Embryonic facial prominence (tissue), 1 donor: ENCODE measurements at regions not wholly inside any gene's neighbourhood (a gene's known extent, or its start where the extent isn't known, plus 50 kb on each side); places are given as distances from the start of the nearest gene placed in this dataset.
A peak's percentile ranks its signal among the peaks of the same experiment; 100 is the strongest.
"Not testable (repeated sequence)": the region's sequence is repeated elsewhere in the genome, so short reads cannot be mapped to it uniquely, and the experiment has no call there.

Experiments
- DNase-seq: peaks from one replicate; pipeline ENCODE4 v3.0.0-alpha.2; 2016; ENCODE audit errors: extremely low spot score

DNA sequence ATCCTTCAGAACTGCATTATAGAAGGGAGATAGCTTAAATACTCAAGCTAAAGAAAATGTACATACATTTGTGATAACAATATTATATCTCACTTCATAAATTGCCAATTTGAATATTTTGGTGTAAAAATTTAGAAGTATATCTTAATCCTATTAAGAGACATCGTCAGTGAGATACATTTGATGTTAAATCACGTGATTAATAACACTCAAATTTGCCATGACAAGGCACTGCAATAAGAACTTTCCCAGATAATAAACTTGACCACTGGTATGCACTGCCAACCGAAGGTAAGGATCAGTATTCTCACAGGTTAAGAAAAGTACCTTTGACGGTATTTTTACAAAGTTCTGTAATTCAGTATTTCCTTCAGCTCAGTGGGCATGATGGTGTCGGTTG is 764.7 kb upstream of the FRG1 start:
- DNase-seq: no peak

DNA sequence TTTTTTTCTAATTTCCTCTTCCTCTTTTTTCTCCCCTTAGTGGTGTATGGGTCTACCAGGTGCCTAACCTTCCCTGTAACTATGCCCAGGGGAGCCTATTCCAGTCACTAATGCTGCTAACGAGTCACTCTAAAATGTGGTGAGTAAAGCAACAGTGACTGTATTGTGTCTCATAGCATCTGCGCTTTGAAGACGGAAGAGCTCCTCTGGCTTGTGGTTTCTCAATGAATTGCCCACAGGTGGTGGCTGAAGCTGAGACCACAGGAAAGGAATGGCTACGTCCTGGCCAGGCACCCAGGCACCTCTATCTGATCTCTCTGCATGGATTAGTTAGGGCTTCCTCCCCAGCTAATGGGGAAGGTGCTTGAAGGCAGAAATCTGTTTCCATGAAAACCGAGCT is 763.5 kb upstream of the FRG1 start:
- DNase-seq: no peak

DNA sequence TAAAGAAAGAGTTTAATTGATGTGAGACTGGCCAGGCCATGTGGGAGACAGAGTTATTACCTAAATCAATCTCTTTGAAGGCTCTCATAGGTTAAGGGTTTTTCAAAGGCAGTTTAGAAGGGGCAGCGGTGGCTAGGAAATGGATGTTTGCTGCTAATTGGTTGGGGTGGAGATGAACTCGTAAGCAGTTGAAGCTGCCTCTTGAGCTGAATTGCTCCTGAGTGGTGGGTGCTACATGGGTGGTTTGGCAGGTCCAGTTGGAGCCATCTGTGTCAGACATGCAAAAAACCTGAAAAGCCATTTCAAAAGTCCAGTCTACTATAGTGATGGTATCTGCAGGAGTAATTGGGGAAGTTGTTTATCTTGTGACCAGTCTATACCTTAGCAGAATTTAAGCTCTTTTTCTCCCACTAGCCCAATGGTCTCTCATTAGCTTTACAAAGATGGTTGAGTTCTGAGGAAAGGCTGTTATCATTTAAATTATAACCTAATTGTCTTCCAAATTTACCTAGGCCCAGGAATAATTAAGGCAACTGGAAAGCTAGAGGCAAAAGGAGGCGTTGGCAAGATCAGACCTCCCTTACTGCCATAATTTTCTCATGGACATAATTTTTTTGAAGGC is 762.4 kb upstream of the FRG1 start:
- no peak for DNase-seq

DNA sequence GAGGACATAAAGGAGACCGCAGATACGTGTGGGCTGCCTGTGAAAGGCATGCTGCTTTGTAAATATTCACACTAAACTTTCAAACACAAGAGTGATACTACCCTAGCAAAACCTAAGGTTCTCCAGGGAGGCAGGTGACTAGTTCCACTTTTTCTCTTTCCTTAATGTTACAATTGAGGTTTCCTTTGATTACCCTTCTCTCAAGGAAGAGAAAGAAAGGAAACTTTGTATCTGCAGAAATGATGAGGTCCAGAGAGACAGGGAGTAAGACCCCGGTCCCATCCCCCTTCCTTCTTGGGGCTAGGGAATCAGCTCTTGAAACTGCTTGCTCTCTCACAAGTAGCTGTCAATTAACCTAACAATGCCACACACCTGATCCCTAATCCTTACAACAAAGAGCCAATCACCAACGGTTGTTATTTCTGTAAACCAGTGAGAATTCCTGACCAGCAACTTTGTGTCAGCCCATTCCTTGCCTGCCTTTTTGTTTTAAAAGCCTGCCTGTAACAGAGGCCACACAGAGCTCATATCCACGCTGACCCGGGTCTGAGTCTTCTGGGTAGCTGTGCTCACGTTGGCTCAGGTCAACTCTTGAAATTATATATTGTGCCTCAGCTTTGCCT is 754.8 kb upstream of the FRG1 start:
- DNase-seq: no peak

DNA sequence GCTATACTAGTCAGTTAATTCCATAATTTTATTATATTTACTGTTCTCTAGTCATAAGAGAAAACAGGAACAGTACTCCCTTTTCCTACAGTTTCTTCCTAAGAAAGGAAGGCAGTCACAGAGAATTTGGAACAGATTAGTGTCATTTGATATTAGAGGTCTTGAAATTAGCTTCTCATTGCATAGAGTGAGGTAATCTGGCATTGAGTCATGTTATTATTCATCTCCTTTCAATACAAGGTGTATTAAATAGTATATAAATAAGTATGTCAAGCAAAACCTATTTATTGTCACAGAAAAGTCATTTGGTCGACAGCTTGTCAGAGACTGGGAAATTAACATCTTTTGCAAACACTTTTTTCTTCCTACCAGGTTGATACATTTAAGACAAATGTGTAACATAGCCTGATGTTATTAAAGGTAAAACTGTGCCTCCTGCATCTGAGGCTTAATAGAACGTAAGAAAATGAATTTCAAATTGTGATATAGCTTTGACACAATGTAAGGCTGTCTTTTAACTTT is 753.1 kb upstream of the FRG1 start:
- no peak for DNase-seq

DNA sequence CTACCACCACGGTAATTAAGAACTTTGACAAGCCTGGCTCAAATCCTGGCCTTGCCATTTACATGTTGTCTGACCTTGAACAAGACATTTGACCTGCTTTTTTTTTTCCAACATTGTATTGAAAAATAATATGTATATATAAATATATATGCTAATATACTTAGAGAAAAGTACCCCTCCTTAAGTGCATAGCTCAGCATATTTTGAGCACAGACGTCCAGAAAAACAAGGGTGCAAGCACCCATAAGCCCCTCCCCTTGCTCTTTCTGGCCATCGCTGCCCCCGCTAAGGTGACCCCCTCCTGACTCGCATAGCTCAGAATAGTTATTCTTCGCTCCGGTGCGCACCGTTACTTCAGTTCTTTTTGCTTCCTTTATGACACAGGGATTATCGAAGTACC is 742.0 kb upstream of the FRG1 start:
- no peak for DNase-seq

DNA sequence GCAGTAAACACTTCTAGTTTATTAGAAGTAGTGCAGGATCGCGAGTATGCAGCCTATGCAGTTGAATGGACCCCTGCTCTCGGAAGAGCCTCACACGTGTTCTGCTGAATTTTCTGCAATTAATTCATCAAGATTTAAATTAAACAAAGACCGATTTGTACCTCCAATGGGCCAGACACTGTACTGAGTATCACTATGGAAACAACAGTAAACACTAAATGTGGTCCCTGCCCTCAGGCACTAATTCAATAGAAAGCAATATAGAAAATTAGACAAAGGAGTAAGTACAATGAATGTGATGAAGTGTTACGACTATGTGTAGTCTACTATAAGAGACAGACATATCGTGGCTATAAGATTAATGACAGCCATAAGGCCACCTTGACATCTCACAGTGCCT is 740.3 kb upstream of the FRG1 start:
- DNase-seq: no peak

DNA sequence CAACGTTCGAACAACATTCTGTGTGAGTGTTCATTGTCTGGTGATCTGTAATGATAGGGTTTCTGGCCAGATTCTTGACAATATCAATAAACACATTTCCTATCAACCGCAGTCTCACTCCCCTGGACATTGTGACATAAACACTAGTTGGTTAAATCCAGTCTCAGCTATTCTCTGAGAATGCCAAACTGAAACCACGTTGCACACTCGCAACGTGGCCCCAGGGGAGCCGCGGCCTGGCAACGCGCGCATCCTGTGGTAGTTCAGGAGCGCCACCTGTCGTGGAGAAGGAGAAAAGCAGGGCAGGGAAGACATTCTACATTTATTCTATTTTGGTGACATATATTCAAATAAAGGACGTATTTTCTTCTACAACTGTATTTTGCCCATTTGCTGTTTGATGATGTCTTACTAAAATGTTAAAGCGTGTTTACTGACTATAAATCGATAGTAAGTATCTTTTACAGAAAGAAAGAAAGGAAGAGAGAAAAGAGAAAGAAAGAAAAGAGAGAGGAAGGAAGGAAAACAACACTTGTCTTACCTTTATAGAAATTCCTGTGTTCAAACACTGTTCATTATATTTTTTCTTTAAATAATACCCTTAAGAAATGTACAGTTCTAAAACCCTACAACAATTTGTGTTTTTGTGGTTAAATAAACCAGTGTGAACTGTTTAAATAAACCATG is 738.3 kb upstream of the FRG1 start:
- peak; percentile 75 for DNase-seq

DNA sequence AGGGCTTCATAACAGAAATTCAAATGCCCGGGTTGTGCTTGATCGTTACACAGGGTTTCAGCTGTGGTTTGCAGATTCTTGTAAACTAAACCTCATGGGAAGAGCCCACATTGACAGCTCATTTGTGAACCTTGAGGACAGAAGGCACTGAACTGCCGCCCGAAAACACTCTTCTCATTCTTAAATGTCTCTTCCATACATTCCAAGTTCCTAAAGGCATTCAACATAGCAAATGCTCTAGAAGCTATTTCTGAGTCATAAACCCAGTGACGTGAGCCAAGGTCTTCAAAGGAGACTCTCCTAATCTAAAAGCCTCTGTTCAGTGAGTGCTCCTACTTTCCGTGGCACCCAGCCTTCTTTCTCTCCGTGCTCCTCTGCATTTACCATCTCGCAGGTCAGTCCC is 737.8 kb upstream of the FRG1 start:
- DNase-seq: no peak

DNA sequence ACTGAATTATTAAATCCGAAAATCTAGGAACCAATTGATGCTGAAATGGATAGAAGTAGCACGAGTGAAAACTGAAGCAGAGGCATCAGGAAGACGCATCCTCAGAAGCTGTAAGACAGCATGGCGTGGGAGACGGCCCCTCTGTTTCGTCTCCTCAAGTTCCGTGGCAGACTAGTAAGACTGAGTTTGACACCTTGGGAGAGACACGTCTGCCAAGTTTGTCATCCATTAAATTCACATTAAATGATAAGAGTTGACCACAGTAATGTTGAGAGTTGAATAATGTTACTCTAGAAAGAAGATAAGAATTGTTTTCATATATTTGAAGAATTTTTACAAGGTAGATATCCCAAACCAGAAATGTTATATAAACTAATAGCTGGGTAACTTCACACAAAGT is 736.1 kb upstream of the FRG1 start:
- DNase-seq: no peak

DNA sequence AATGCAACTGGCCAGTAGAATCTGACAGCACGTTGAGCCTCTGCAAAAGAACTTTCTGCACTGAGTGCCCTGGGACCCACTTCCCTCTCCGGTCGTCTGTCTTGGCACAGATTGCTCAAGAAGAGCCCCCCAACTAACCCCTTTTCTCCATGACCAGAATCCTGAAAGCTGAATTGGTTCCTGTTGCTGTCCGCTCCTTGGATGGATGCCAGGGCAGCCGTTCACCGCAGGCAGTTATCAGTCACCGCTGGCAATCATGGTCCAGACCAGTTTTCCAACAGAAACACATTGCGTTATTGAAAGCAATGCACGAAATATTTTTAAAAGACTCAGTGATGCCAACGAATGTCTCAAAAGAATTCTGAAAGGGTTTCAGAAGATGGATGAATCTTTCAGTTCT is 733.7 kb upstream of the FRG1 start:
- no peak for DNase-seq

DNA sequence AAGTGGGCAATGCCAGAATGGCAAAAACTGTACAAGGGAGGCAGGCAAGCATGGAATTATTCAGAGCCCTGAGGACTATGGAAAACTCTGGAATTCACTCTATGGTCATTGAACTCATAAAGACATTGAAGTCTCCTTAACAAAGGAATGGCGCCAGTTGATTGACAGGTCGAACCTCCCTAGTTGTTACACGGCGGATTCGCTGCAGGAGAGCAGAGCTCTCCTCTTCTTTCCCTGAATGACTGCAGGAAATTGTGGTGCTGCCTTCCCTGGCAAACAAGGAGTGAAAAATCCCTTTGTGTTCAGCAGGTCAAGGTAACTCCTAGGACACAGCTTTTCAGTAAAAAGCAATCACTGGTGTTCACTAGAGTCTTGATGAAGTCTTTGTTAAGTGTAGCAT is 732.8 kb upstream of the FRG1 start:
- no peak for DNase-seq

DNA sequence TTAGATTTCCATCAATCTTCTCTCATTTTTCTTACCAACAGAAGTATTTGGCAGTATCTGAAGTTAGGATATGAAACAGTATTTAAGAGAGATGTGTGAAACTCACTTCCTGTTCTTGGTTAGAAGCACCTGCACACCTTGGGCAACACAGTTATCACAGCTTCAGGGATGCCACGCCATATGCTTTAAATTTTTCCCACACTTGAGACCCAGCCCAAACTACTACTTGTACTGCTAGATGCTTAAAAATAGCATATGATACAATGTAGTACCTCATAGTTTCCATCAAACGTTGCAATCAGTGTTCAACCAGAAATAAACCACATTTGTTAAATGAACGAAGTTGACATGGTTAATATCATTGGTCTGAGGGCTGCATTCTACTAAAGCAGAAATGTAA is 725.1 kb upstream of the FRG1 start:
- DNase-seq: no peak

DNA sequence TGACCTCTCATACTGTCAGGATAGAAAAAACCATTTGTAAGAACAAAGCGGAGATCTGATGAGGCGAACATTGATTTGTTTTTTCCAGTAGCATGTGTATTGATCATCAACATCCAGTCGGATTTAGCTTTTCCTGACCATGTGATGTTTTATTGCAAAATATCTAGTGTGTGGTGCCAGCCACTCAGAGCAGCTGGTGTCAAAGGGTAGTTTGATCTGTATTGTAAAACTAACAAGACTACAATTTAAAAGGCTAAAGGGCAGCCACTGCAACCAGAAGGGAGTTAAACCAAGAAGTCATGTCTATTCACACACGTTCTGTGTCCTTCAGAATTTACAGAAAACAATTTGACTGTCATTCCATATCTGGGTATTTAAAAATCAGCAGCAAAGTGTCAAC is 719.0 kb upstream of the FRG1 start:
- DNase-seq: no peak

DNA sequence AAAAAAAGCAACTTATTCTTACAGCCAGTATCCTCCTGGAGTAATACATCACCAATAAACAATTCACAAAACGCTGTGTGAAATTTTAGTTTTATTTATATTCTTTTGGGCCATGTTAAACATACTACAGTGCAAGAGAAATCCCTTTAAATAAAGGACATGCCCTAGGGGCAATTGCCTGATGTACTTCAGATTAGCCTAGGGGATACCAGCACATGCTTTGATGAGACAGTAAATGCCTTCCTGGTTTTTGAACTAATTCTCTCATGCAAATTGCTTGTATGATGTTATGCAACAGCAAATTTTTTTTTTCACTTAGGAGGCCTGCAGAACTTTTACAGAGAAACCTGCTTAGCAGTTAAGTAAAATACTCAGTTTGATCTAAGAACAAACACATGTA is 711.9 kb upstream of the FRG1 start:
- DNase-seq: no peak

DNA sequence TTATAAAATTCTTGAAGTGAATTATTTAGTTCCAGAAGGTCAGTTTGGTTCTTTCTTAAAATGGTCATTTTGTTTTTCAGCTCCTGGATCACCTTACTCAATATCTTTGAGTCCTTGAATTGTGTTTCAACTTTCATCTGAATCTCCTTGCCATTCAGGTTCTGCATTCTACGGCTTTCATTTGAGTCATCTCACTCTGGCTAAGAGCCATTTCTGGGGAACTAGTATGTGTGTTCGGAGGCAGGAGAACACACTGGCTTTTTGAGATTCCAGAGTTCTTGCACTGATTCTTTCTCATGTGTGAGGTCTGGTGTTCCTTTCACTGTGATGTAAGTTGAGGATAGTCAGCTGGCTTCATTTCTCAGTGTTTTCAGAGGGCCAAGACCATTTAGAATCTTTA is 708.4 kb upstream of the FRG1 start:
- DNase-seq: no peak

DNA sequence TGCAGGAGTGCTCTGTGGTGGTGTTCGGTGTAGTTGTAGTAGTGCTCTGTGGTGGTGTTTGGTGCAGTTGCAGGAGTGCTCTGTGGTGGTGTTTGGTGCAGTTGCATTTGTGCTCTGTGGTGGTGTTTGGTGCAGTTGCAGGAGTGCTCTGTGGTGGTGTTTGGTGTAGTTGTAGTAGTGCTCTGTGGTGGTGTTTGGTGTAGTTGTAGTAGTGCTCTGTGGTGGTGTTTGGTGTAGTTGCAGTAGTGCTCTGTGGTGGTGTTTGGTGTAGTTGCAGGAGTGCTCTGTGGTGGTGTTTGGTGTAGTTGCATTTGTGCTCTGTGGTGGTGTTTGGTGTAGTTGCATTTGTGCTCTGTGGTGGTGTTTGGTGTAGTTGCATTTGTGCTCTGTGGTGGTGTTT is 706.9 kb upstream of the FRG1 start:
- DNase-seq: not testable (repeated sequence)

DNA sequence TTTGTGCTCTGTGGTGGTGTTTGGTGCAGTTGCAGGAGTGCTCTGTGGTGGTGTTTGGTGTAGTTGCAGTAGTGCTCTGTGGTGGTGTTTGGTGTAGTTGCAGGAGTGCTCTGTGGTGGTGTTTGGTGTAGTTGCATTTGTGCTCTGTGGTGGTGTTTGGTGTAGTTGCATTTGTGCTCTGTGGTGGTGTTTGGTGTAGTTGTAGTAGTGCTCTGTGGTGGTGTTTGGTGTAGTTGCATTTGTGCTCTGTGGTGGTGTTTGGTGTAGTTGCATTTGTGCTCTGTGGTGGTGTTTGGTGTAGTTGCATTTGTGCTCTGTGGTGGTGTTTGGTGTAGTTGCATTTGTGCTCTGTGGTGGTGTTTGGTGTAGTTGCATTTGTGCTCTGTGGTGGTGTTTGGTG is 705.7 kb upstream of the FRG1 start:
- not testable (repeated sequence) for DNase-seq

DNA sequence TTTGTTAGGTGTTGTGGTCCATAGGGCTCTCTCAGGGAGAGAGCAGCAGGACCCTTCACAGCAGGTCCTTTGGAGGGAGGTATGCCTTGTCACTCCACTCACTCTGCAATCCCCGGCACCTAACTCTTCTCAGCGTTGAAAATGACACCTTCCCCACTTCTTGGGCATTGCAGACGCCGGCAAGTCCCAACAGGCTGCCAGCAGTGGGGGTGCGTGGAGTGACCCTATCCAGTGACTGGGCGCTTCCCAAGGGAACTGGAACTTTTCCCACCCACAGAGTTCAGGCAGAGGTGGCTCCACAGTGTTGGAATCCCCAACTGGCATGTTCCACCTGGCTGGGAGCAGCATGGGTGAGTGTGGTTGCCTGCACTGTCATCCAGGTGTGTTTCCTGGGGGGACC is 705.1 kb upstream of the FRG1 start:
- DNase-seq: no peak

DNA sequence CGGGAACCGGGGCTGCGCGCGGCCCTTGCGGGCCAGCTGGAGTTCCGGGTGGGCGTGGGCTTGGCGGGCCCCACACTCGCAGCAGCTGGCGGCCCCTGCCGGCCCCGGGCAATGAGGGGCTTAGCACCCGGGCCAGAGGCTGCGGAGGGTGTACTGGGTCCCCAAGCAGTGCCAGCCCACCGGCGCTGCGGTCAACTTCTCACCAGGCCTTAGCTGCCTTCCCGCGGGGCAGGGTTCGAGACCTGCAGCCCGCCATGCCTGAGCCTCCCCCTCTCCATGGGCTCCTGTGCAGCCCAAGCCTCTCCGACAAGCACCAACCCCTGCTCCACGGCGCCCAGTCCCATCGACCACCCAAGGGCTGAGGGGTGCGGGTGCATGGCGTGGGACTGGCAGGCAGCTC is 704.4 kb upstream of the FRG1 start:
- DNase-seq: not testable (repeated sequence)

DNA sequence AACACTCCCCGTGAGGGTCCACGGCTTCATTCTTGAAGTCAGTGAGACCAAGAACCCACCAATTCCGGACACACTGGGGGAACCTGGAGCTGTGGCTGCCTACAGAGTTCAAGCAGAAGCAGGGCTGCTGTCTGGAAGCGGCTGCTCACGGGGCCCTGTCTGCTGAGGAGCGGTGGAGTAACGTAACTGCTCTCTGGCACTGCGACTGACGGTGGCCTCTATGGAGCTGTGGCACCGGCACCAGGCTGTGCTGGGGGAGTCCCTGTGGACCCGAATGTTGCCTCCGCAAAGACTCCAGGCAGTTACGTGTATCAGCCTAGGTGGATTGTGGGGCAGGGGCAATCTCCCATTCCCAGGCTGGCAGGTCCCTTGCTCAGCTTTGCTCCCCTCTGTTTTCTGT is 703.3 kb upstream of the FRG1 start:
- DNase-seq: no peak

DNA sequence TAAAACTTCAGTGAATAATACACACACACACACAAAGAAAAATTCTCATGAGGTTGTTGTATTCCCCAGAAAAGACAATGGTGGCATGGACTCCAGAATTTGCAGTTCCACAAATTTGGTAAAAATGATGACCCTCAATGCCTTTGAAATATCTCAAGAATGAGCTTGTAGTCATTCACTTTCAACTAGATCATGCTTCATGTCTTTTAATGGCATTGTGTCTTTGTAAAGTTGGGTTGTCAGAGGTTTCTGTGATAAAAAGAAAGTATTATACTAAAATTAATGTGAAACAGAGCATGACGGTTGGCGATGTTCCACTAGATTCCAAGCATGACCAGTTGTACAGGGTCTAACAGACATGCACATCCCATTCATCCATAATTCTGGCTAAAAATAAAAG is 685.0 kb upstream of the FRG1 start:
- DNase-seq: no peak

DNA sequence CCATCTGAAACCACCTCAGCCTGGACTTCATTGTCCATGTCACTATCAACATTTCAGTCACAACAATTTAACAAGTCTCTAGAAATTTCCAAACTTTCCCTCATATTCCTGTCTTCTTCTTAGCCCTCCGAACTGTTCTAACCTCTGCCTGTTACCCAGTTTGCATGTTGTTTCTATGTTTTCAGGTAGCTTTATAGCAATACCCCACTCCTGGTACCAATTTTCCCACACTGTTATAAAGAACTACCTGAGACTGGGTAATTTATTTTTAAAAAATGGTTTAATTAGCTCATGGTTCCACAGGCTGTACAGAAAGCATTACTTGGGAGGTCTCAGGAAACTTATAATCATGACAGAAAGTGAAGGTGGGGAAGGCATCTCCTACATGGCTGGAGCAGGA is 679.2 kb upstream of the FRG1 start:
- no peak for DNase-seq
